Heart right ventricle (tissue), 16 donors: ENCODE measurements at regions not wholly inside any gene's neighbourhood (a gene's known extent, or its start where the extent isn't known, plus 50 kb on each side); places are given as distances from the start of the nearest gene placed in this dataset.

Experiments used
- ATAC-seq, 8 donors: fragments of 200-7000 bp; cut with Tn5 transposase; one replicate each; pipeline ENCODE4 v1.9.1; 2020; ENCODE audit warnings: mild to moderate bottlenecking in 8 of 8, moderate library complexity in 8 of 8, moderate number of reproducible peaks in 1 of 8
- DNase-seq, 2 donors: peaks; one replicate each; pipeline ENCODE4 v3.0.0-alpha.2; 2020
- H3K27ac ChIP-seq, 10 donors: fragments of 200-600 bp; sonication (generic) in 2 of 10; one replicate each; pipeline versions ENCODE4 v1.5.0 to v1.8.0; 2020 to 2022; ENCODE audit warnings: mild to moderate bottlenecking in 3 of 10
- H3K27me3 ChIP-seq, 7 donors: fragments of 200-600 bp; one replicate each; pipeline ENCODE4 v1.8.0; 2021 to 2022; ENCODE audit warnings: mild to moderate bottlenecking in 2 of 7
- H3K36me3 ChIP-seq, 9 donors: fragments of 200-600 bp; sonication (generic) in 1 of 9; one replicate each; pipeline versions ENCODE4 v1.5.0 to v1.8.0; 2020 to 2022; ENCODE audit warnings: mild to moderate bottlenecking in 2 of 9
- H3K4me1 ChIP-seq, 9 donors: fragments of 200-600 bp; sonication (generic) in 1 of 9; one replicate each; pipeline versions ENCODE4 v1.5.0 to v1.8.0; 2020 to 2022; ENCODE audit warnings: mild to moderate bottlenecking in 4 of 9
- H3K4me3 ChIP-seq, 10 donors: fragments of 200-600 bp; sonication (generic) in 2 of 10; one replicate each; pipeline versions ENCODE4 v1.5.0 to v1.8.0; 2020 to 2022; ENCODE audit warnings: mild to moderate bottlenecking in 7 of 10, moderate library complexity in 2 of 10
- H3K9me3 ChIP-seq, 11 donors: fragments of 200-600 bp in 10 of 11; sonication (generic) in 2 of 11; one replicate each; pipeline versions ENCODE4 v1.5.0 to v1.8.0; 2013 to 2022; ENCODE audit warnings: mild to moderate bottlenecking in 2 of 11, control low read depth in 1 of 11, moderate library complexity in 1 of 11
- WGBS, 2 donors: extraction: QIAGEN DNeasy Blood & Tissue Kit; methylation state at CpG; one replicate each; pipeline ENCODE4 v1.1.7; 2013; ENCODE audit warnings: inconsistent platforms in 1 of 2; 5-methylcytosine and 5-hydroxymethylcytosine counted together
- intact Hi-C, 10 donors: fragments of 100-400 bp; cut with DNase I; formaldehyde crosslinking; loops; one replicate each; pipeline versions ENCODE4 v1.11.1 to v1.14.2; 2022
- TF ChIP-seq, protein P1 (sequence below), 9 donors: fragments of 200-600 bp; sonication (generic) in 2 of 9; IDR thresholded peaks; one replicate each; pipeline versions ENCODE4 v1.5.0 to v1.8.0; 2021 to 2022; ENCODE audit warnings: antibody characterized with exemption in 9 of 9, mild to moderate bottlenecking in 5 of 9, moderate library complexity in 1 of 9
- donor health status: Arrhythmogenic right ventricular cardiomyopathy.
- donor health status: ischemic (EF 13 %, LVEDD 7.1; RV severe dilation, severe dysfunction).
- donor health status: healthy with polysubstance abuse.
- donor health status: DM: no; HTN: yes; CAD: no.
- donor health status: DM: no; HTN: no; CAD: no.
- donor health status: ischemic (EF 25% LVEDD 6.9; RV normal size, moderate dysfunction).
- donor health status: ischemic (EF 25% LVEDD 5.7; RV mildly dilated, moderate dysfunction).
- donor health status: healthy.
- donor health status: DM: yes; HTN: yes; CAD: no.
- donor health status: Ischemic cardiomyopathy.
- donor health status: ischemic (EF 35%, LVEDD 5.7; RV mildly dilated, moderate dysfunction).
- donor health status: nonischemic (EF 11% LVEDD 7.7; RV severe dilation, severe dysfunction).
- donor health status: DM: yes; HTN: yes; CAD: no.
- donor health status: PGD.
- donor health status: ischemic (EF 29% LVEDD 5.4; RV normal size, mild dysfunction).
- donor health status: nonischemic (EF 23%, LVEDD 6.1; RV moderate dilation, normal function).

DNA sequence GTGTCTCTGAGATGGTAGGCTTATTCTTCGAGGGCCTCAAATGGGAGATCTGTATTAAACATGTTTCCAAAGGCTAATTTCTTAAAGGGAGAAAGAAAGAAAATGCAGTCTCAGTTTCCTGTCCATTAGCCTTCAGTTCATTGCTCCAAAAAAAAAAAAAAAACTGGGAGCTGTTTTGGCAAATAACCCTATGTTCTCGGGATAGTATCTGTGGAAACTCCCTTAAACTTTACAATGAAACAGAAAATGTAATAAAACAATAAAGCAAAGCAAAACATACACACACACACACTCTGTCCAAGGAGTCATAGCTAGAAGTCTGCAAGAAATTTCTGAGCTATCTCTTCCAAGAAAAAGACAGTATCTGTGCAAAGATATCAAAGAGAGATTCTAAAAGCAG lies 172.5 kb upstream of the CELF2 start:
- no peak overlapping the region for H3K27ac ChIP-seq
- 30 to 33% methylated on average over 2 of the region's 2 CpGs for WGBS, 2 donors
- H3K36me3 ChIP-seq: no peaks in the 10 kb centered on the region
- intact Hi-C loops: no loop called here
- ATAC-seq (peak in 1 of 8 donors; percentile 7), DNase-seq (no peak)
- TF ChIP-seq, protein P1, sequence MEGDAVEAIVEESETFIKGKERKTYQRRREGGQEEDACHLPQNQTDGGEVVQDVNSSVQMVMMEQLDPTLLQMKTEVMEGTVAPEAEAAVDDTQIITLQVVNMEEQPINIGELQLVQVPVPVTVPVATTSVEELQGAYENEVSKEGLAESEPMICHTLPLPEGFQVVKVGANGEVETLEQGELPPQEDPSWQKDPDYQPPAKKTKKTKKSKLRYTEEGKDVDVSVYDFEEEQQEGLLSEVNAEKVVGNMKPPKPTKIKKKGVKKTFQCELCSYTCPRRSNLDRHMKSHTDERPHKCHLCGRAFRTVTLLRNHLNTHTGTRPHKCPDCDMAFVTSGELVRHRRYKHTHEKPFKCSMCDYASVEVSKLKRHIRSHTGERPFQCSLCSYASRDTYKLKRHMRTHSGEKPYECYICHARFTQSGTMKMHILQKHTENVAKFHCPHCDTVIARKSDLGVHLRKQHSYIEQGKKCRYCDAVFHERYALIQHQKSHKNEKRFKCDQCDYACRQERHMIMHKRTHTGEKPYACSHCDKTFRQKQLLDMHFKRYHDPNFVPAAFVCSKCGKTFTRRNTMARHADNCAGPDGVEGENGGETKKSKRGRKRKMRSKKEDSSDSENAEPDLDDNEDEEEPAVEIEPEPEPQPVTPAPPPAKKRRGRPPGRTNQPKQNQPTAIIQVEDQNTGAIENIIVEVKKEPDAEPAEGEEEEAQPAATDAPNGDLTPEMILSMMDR (IDR thresholded peaks at IDR 0.05): no peak
- peaks cover 0 to 9% (median 0%) of the 10 kb centered on the region in 11 donors for H3K9me3 ChIP-seq
- no peaks in the 10 kb centered on the region for H3K27me3 ChIP-seq
- no peak overlapping the region for H3K4me3 ChIP-seq
- H3K4me1 ChIP-seq: peaks cover 0 to 16% (median 0%) of the 10 kb centered on the region in 9 donors

DNA sequence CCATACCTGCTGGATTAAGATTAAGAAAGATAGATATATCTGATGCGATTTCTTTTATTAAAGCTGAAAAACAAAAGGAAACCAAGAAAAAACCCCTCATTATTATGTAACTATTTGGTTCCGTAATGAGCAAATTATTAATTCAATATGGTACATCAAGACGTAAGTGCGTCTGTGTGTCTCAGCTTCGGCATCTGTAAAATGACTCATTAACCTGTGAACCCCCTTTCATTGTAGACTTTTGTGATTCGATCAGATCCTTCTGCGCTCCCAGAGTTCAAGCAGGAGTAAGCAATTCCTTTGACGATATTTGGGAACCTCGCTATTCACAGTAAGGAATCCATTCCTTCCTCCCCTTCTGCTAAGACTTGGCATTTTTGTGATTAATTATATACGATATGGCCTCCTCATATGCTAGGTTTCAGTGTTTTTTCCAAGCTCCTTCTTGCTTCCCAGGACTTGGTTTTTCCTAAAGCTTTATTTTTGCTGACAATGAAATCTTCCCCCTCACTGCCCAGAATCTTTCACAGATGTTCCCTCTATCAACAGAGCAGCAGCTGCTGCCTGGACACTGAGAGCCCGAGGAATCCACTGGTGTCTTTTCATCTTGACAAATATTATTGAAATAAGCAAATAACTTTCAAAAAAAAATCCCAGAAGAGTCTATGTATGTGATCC lies 171.7 kb upstream of the CELF2 start:
- intact Hi-C loops: no loop called here
- peak overlapping the region in 1 of 10 donors; percentile 10 for H3K27ac ChIP-seq
- DNase-seq (no peak), ATAC-seq (peak in 1 of 8 donors; percentile 37)
- H3K4me1 ChIP-seq: peaks cover 0 to 16% (median 0%) of the 10 kb centered on the region in 9 donors
- TF ChIP-seq, protein P1 (IDR thresholded peaks at IDR 0.05): no peak
- no peaks in the 10 kb centered on the region for H3K27me3 ChIP-seq
- H3K4me3 ChIP-seq: no peak overlapping the region
- H3K36me3 ChIP-seq: no peaks in the 10 kb centered on the region
- H3K9me3 ChIP-seq: peaks cover 0 to 2% (median 0%) of the 10 kb centered on the region in 11 donors
- 92 to 95% methylated on average over 11 of the region's 11 CpGs for WGBS, 2 donors

DNA sequence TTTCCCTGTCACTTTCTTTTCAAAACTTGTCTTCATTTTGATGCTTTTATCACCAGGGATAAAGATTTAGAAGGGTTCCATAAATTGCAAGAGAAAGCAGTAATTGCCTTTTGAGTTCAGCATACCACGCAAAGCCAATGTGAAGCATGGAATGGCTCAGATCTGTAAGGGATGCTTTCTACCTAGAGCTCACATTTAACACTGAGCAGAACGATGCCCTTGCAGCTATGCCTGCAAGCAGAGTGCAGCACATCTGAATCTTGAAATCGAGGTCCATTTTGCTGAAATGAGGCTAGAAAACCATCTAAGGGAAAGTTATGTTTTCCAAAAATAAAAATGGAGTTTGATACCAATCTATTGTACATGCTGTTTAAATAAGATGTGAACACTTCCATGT lies 171.2 kb upstream of the CELF2 start:
- no peaks in the 10 kb centered on the region for H3K9me3 ChIP-seq
- no peak overlapping the region for H3K4me3 ChIP-seq
- TF ChIP-seq, protein P1 (IDR thresholded peaks at IDR 0.05): no peak
- H3K27me3 ChIP-seq: no peaks in the 10 kb centered on the region
- WGBS, 2 donors: 90 to 91% methylated on average over 3 of the region's 3 CpGs
- DNase-seq (no peak), ATAC-seq (no peak)
- intact Hi-C loops: no loop called here
- H3K36me3 ChIP-seq: no peaks in the 10 kb centered on the region
- peaks cover 0 to 16% (median 0%) of the 10 kb centered on the region in 9 donors for H3K4me1 ChIP-seq
- H3K27ac ChIP-seq: no peak overlapping the region

DNA sequence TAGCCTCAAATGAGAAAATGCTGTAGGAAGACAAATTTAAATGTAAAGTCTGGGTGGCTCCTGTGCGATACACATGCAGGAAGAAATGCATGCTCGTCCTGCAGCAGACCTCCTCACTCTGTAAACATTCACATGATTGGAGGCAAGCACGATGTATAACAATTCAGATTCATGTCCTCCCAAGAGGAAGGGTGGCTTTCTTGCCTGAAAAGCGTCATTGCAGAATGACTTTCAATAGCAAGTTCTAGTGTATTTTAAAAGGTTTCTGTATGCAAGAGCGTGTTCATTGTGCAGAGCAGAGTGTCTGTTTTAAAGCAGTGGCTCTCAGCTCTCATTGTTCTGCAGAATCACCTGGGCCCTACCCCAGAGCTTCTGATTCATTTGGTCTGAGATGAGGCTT lies 170.3 kb upstream of the CELF2 start:
- TF ChIP-seq, protein P1 (IDR thresholded peaks at IDR 0.05): no peak
- Histone ChIP-seq H3K9me3 (no peaks in the 10 kb centered on the region), H3K27ac (no peak overlapping the region), H3K4me1 (peaks cover 0 to 16% (median 0%) of the 10 kb centered on the region in 9 donors), H3K27me3 (no peaks in the 10 kb centered on the region), H3K4me3 (no peak overlapping the region), H3K36me3 (no peaks in the 10 kb centered on the region)
- no peak for ATAC-seq
- 60 to 68% methylated on average over 5 of the region's 5 CpGs for WGBS, 2 donors
- no peak for DNase-seq
- intact Hi-C loops: no loop called here
